ENCODE measurements at regions not wholly inside any gene's neighbourhood (a gene's known extent, or its start where the extent isn't known, plus 50 kb on each side); places are given as distances from the start of the nearest gene placed in this dataset.

DNA sequence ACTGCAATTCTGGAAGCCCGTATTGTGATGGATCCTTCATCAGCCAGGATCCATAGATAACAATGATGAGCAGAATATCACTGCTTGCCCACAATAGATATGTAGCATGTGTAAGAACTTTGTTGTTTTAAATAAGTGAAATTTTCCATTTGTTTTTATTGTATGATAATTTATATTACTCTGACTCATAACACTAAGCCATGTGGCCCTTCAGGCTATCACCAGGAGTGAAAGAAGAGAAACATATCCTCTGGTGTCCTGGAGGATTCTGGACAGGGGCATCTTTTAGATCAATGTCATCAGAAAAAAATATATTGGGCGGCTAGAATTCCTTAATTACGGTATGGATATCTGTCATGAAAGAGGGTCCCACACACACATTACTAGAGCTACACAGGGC lies 167.5 kb downstream of the SLC6A15 start:
- DNase-seq (ENCODE audit: insufficient read length, low spot score) (no peak), FAIRE-seq (no peak)

DNA sequence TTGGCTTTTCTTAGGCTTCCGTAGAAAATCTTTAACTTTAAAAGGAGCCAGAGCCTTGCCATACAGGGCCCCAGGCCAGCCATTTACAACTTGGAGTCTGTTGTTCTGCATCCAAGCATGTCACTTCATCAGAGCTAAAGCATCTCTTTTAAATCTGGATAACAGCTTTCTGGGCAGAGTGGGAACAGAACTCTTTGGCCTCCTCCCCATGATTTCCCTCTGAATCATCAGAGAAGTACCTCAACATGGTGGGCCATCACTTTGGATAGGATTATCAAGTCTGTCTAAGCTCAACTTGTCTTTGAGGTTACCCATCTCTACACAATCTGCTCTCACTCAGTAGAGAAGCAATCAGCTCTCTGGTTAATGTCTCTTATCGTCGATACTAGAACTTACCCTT lies 170.9 kb downstream of the SLC6A15 start:
- FAIRE-seq (no peak), DNase-seq (ENCODE audit: insufficient read length, low spot score) (no peak)

DNA sequence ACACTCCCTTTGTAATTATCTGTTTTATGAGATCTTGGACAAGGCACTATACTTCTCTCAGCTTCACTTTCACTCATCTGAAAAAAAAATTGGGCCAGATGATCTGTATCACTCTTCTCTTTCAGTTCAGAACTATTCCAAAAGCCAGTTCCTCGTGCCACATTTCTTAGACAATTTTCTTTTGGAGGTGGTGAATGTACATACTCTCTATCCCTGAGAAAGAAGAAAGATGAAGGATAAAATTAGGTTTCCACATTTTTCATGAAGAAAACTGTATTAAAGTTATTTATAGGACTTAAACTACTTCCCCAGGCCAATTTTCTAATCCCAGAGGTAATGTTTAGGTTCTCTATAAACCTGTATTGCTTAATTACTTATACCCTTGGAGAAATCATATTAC lies 171.6 kb downstream of the SLC6A15 start:
- FAIRE-seq (no peak), DNase-seq (ENCODE audit: insufficient read length, low spot score) (no peak)

DNA sequence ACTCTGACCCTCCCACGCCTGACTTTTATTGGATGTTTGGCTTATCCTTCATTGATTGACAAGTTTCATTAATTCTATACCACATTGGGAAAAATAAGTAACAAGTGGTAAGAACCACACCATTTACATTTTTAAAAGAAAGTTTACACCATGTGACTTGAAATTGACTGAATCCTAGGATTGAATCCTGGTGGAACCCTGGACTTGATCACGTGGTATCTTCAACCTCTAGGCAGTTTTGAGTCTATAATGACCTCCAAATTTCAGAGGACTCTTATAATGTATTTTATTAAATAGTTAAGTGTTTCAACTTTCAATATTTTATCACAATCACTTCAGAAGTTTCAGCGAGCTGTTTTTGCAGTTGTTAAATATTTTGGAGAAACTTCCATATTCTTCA lies 172.0 kb downstream of the SLC6A15 start:
- no peak for FAIRE-seq

DNA sequence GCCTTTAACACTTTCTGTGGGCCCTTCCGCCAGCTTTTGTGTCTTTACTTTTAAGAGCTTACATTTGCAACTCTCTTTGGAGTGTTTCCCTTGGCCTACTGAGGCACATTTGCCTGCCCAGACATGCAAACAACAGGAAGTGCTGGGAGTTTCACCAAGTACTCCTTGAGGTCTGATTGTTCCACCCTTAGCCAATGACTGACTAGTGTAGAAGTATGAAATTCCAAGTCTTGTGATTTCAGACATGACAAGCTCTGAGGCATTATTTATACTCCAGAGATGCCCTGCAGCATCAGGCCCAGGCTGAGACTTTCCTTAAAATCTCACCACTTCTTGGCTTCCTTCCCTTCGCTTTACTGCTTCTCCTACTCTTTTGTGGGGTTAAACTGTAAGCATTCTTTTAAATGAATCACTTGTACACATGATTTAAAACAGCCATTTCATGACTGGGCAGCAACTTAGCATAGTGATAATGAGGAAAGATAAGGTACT lies 174.1 kb downstream of the SLC6A15 start:
- no peak for DNase-seq (ENCODE audit: insufficient read length, low spot score)
- no peak for FAIRE-seq

More for the DNA sequence above, 172.0 kb downstream of the SLC6A15 start:
- DNase-seq (ENCODE audit: insufficient read length, low spot score) = no peak

DNA sequence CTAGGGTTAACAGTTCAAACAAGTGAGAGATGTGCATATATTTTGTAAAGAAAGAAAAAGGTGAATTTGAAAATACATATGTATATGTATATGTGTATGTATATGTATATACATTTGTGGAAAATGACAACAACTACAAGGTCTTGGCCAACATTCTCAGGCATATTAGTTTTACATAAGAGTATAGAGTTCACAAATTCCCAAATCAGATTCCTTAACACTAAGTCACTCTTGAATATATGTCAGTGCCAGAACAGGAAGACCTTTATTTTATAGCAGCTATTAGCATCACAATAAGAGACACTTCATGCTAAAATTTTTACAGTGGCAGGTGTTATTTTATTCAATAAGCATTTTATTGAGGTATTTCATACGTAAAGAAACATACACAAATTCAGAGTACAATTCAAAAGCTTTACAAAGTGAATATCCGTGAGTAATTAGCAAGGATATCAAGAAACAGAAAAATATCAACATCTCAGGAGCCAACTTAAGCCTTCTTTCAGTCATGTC lies 179.7 kb downstream of the SLC6A15 start:
- no peak for FAIRE-seq

DNA sequence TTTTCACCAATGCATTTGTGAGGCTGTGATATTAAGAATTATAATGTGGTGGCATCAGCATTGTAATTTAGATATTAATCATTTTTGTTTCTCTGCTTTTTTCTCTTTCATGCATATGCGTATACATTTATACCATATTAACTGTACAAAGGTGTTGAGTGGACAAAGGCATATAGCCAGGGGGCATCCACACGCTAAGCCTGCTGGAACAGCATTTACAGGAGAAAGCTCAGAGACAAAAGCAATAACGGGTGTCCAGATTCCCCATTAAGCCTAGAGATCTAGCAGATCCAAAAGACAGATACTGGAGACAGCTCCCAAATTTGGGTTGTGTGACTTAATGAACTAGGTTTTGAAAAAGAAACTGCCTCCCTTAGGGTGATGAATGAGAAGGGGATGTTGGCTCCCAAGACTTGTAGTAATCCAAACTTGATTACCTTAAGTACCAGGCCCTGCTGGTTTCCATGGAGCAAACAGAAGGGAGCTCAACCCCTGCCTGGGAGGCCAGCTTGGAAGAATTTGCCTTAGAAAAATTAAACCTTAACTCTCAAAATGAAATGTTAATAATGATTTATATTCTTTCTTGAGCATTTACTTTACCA lies 181.9 kb downstream of the SLC6A15 start:
- no peak for DNase-seq (ENCODE audit: insufficient read length, low spot score)
- FAIRE-seq = no peak

More for the DNA sequence above, 179.7 kb downstream of the SLC6A15 start:
- DNase-seq (ENCODE audit: insufficient read length, low spot score) = no peak

DNA sequence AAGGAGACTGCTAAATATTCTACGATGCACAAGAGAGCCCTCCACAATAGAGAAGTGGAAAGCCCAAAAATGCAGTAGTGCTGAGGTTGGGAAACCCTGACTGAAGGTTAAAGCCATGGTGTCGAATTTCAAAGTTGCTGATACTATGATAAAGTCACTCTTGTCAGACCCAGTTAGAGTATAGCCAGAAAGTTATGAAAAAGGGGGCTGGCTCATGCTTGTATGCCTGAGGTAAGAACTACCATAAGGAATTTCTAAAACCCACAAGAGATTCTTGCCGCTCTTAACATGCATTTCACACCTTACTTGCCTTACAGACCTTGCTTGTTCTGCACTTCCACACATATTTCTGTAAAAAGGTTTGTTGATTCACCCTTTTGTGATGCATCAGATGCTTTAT lies 184.6 kb downstream of the SLC6A15 start:
- FAIRE-seq (no peak), DNase-seq (ENCODE audit: insufficient read length, low spot score) (no peak)

DNA sequence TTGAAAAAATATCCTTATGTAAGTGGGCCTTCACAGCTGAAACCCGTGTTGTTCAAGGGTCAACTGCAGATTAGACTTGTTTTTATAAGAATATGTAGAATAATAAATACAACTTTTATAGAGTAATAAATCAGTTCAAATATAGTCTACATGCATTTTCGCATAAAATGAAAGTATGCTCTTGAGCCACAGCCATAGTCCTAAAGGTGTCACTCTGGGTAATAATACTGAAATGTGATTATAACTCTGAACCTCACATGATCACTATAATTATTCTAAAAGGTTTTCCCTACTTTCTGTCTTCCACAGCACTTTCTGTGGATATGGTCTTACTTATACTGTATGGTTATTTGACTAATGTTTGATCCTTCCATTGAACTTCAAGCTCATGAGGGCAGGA lies 185.8 kb downstream of the SLC6A15 start:
- FAIRE-seq (no peak), DNase-seq (ENCODE audit: insufficient read length, low spot score) (no peak)

DNA sequence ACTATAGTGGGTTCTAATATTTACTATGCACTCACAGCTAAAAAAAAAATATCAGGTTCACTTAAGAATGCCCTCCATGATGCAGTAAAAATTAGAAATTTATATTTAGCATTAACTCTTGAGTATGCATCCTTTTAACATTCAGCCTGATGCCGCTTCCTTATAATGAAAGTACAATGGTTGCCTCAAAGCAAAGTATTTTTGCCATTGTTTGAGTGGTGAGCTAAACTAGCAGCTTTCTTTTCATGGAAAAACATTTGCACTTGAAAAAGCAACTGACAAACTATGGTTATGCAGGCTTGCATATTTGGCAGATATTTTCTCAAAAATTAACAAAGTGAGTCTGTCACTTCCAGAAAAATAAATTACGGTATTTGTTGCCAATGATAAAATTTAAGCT lies 188.6 kb downstream of the SLC6A15 start:
- FAIRE-seq = no peak

DNA sequence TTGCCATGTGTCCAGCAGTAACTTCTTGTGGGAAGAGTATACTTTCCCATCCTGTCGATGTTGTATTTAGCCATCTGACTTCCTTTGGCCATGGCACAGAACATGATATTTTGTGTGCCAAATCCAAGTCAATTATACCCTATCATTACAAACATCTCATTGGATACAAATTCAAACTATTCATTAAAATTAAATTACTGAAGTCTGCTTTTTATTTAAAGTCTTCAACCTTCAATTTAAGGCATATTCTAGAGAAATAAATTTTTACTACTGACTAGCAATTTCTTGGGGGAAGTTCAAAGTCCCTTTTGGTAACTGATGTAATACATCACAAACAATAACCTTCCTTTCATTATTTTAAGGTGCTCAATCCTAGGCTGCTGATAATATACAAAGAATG lies 192.6 kb downstream of the SLC6A15 start:
- FAIRE-seq (no peak), DNase-seq (ENCODE audit: insufficient read length, low spot score) (no peak)

More for the DNA sequence above, 188.6 kb downstream of the SLC6A15 start:
- no peak for DNase-seq (ENCODE audit: insufficient read length, low spot score)

DNA sequence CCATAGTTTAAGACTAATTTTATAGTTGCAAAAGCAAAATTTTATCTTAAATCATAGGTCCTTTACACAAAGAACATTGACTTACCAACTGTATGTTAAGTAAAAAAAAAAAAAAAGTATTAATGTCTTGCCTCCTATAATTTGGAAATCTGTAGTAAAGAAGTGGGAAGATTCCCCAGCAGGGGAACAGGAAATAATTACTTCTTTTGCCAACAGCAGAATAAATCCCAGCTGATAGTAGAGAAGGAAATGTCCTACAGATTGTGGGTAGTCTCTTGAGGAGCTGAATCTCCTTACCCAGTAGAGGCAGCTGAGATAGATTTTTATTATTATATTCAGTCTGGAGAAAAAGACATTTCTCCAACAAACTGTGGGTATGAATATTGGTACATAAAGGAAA lies 193.7 kb downstream of the SLC6A15 start:
- FAIRE-seq (no peak), DNase-seq (ENCODE audit: insufficient read length, low spot score) (no peak)

DNA sequence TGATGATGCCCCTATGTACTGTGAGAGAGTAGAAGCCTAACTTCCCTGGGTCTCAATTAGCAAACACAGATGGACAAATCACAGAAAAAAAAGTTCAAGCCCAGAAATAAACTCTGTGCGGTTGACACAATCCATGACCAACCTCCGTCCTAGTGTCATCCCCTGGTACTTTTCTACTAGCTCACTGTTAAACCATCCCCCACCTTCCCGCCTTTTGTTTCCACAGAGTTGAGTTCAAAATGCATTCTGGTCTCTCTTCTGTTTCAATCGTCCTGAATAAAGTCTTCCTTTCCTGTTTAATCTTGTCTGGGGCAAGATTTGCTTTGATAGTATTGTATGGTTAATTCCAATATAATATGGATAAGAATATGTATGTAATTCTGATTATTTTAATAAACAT lies 199.9 kb downstream of the SLC6A15 start:
- DNase-seq (ENCODE audit: insufficient read length, low spot score) (no peak), FAIRE-seq (no peak)

DNA sequence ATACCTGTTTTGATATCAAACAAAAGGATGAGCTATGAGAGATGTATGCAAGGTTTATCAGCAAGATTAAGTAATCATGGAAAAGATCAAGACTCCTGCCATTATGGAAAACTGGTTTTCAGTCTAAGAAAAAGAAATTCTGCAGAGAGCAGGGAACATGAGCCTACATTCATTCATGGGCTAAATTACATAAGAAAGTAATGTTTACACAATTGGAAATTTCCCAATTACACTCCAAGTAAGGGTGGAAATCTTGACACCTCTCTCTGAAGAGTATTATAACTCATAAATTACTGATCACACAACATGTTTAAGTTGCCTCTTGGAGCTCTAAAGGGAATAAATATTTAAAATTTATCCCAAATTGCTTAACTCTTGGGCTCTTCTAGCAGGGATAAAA lies 206.2 kb downstream of the SLC6A15 start:
- DNase-seq (ENCODE audit: insufficient read length, low spot score) = no peak
- FAIRE-seq = no peak

DNA sequence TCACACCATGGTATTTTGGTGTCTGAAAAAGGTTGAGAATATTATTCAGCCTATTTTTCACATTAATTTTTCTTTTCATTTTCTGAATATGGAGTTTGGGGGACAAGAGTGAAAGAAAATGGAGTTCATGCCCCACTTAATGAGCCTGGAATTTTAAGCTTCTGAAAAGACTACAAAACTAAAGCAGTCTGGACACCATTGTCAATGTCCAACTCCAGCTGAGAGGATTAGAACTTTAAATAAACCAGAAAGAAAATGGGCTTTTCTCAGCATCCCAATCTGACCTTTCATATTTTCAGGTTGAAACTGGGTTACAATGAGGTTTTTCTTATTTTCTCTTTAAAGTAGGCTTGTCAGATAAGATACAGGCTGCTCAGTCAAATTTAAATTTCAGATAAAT lies 207.7 kb downstream of the SLC6A15 start:
- DNase-seq (ENCODE audit: insufficient read length, low spot score) (no peak), FAIRE-seq (no peak)

DNA sequence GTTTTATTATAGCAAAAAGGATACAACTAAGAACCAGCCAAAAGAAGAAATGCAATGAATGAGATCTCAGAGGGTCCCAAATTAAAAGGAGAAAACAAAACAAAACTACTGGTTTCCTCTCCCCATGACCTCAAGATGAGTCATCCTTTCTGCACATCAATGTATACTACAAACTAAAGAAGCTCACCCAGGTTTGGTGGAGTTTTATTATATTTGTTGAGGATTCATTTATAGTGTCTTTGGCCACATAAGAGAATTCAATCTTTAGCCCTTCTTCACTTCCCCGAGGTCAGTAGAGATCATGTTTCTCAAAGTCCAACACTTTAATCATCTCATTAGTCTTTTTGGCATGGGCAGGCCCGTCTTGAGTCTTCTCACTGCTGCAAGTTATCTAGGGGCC lies 210.6 kb downstream of the SLC6A15 start:
- no peak for DNase-seq (ENCODE audit: insufficient read length, low spot score)
- FAIRE-seq = no peak

DNA sequence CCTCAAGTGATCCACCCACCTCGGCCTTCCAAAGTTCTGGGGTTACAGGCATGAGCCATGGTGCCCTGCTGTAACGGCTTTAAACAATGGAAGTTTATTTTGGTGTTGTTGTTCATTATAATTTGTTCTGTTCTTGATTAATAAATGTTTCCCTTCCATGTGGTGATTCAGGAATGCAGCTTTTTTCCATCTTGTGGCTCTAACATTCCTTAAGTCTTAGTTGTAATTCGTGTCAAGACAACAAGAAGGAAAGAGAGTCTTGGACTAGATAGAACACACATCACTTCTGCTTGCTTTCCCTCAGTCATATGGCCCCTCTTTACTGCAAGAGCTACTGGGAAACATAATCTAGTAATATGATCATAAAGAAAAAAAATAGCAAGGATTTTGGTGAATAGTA lies 211.6 kb downstream of the SLC6A15 start:
- FAIRE-seq = no peak
- DNase-seq (ENCODE audit: insufficient read length, low spot score) = no peak

DNA sequence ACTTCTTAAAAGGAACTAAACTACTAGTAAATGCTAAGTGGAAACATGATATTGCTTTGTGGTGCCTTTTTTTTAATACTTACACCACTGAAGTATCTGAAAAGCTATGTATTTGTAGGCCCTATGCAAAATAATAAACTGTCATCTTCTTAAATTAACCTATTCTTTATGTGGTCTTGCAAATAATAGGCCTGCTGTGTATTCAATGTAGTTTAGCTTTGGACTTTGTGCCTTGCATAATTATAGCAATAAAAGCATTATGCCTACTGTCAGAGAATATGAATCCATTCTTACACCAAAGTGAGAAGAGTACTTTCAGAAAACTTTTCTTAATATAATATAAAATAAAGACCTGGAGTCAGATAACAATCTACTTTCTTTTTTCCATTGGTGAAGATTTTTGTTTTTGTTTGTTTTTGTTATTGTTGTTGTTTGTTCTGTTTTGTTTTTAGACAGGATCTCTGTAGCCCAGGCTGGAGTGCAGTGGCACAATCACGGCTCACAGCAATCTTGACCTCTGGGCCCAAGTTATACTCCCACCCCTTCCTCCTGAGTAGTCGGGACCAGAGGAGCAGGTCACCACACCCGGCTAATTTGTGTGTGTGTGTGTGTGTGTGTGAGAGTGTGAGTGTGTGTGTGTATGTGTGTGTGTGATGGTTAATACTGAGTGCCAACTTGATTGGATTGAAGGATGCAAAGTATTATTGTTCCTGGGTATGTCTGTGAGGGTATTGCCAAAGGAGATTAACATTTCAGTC lies 213.8 kb downstream of the SLC6A15 start:
- FAIRE-seq = no peak
- DNase-seq (ENCODE audit: insufficient read length, low spot score) = no peak

DNA sequence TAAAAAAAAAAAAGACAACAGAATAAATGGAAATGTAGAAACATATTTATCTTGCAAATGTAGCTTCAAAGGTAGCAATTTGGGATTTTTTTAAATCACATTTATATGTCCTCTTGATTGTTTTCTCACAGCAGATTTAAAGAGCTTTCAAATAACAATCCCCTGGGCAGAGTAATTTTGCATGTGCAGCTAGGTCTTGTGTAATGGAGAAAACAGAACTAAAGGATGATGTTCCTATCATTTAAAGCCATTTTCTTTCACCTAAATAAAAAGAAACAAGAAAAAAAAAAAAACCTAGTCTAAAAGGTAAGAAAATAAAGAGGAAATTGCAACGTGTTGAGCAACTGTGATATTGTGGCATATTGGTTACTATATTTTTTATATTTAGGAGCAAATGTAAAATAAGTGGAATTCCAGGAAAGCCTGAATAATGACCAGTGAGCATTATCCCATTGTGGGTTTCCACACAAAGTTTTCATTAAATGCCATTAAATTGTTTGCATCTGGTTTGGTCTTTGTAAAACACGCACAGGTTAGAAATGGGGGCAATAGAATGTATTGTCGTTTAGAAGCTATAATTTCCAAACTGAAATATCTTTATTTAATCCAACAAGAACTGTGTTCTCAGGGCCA lies 215.6 kb downstream of the SLC6A15 start:
- DNase-seq (ENCODE audit: insufficient read length, low spot score) (no peak), FAIRE-seq (no peak)

DNA sequence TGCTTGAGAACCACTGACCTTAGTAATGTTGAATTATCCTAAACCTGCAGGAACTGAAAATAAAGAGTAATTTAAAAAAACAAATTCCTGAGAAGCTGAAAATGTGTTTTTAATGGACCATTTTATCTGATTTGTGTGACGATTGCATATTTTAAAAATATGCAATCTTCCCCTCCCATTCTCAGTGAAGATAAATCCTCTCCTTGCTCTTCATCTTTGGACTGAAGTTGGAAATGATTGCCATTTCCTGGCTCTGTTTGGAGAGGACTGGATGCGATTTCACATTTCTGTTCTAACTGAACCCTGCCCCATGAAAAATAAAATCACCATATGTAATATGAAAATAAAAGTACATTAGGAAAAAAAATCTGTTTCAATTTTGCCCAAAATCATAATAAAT lies 216.3 kb downstream of the SLC6A15 start:
- DNase-seq (ENCODE audit: insufficient read length, low spot score) (no peak), FAIRE-seq (no peak)

DNA sequence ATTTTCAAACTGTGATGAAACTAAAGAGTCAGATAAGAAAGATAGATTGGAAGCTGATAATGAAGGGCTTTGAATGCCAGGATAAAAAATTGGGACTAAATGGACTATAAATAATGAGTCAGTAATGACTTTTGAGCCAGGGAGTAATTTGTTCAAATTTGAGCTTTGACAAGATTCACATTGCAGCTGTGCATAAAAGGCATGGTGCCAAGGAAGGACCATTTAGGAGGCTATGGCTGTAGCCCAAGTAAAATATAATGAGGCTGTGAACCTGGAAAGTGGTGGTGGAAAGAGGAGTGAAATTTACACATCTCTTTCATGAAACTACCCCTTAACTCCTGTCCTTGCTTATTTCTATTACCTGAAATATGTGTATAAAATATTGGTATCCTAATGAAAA lies 218.5 kb downstream of the SLC6A15 start:
- no peak for DNase-seq (ENCODE audit: insufficient read length, low spot score)

DNA sequence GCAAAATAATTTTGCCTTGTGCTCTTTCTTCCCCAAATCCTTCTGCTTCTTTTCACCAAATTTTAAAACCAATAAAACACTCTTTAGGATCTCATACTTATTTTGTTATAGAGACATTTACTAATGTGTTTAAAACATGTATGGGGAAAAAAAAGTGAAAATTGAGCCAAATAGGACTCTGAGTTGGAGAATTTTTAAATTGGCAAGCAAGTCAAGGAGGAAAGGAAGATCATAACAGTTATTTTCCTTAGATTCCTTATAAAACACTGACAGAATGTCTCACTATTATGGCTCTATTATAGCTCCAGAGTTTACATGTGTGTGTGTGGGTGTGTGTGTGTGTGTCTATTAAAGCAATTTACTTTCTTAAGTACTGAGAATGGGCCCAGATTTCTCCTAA lies 220.5 kb downstream of the SLC6A15 start:
- no peak for FAIRE-seq

More for the DNA sequence above, 218.5 kb downstream of the SLC6A15 start:
- FAIRE-seq = no peak

More for the DNA sequence above, 220.5 kb downstream of the SLC6A15 start:
- no peak for DNase-seq (ENCODE audit: insufficient read length, low spot score)
